Trophoblast cell (in vitro differentiated cells and primary cell): ENCODE measurements at regions not wholly inside any gene's neighbourhood (a gene's known extent, or its start where the extent isn't known, plus 50 kb on each side); places are given as distances from the start of the nearest gene placed in this dataset.

Experiments used
- DNase-seq, 2 donors: peaks; one replicate each; pipeline ENCODE4 v3.0.0-alpha.2; 2016
- H2AFZ ChIP-seq: 2 replicates; pipeline ENCODE4 v1.6.1; 2013; ENCODE audit warnings: low read length, moderate library complexity, mild to moderate bottlenecking; ENCODE audit not compliant: insufficient read depth, poor library complexity
- H2AK5ac ChIP-seq: 2 replicates; pipeline ENCODE4 v1.6.1; 2013; ENCODE audit warnings: mild to moderate bottlenecking, low read length
- H2BK120ac ChIP-seq: 2 replicates; pipeline ENCODE4 v1.6.1; 2013; ENCODE audit warnings: low read length, mild to moderate bottlenecking, moderate library complexity; ENCODE audit not compliant: insufficient read depth, poor library complexity
- H2BK12ac ChIP-seq: 2 replicates; pipeline ENCODE4 v1.6.1; 2013; ENCODE audit warnings: mild to moderate bottlenecking, low read length, moderate library complexity
- H2BK5ac ChIP-seq: 2 replicates; pipeline ENCODE4 v1.6.1; 2013; ENCODE audit warnings: low read length, low read depth, moderate library complexity, mild to moderate bottlenecking; ENCODE audit not compliant: poor library complexity
- H3K14ac ChIP-seq: 2 replicates; pipeline ENCODE4 v1.6.1; 2013; ENCODE audit warnings: mild to moderate bottlenecking, low read length
- H3K18ac ChIP-seq: 2 replicates; pipeline ENCODE4 v1.6.1; 2013; ENCODE audit warnings: mild to moderate bottlenecking, low read length
- H3K23ac ChIP-seq: 2 replicates; pipeline ENCODE4 v1.6.1; 2013; ENCODE audit warnings: low read length
- H3K27ac ChIP-seq: 2 replicates; pipeline ENCODE4 v1.5.1; 2013; ENCODE audit warnings: low read depth, mild to moderate bottlenecking, inconsistent platforms, low read length, moderate library complexity
- H3K27me3 ChIP-seq: 2 replicates; pipeline ENCODE4 v1.6.1; 2013; ENCODE audit warnings: inconsistent platforms, mild to moderate bottlenecking, low read length, moderate library complexity; ENCODE audit not compliant: insufficient read depth
- H3K36me3 ChIP-seq, 2 experiments: 1 replicate in 1 of 2; 2 replicates in 1 of 2; pipeline ENCODE4 v1.6.1; 2013; ENCODE audit warnings: low read length in 2 of 2, mild to moderate bottlenecking in 2 of 2, moderate library complexity in 1 of 2; ENCODE audit not compliant: insufficient read depth in 2 of 2, control insufficient read depth in 1 of 2
- H3K4ac ChIP-seq: 2 replicates; pipeline ENCODE4 v1.6.1; 2013; ENCODE audit warnings: low read depth, mild to moderate bottlenecking, low read length, moderate library complexity
- H3K4me1 ChIP-seq, 2 experiments: 1 replicate in 1 of 2; 2 replicates in 1 of 2; pipeline ENCODE4 v1.6.1; 2013; ENCODE audit warnings: low read length in 2 of 2, mild to moderate bottlenecking in 2 of 2, moderate library complexity in 1 of 2; ENCODE audit not compliant: insufficient read depth in 2 of 2, control insufficient read depth in 1 of 2
- H3K4me2 ChIP-seq: 2 replicates; pipeline ENCODE4 v1.6.1; 2013; ENCODE audit warnings: inconsistent platforms, mild to moderate bottlenecking, low read length, moderate library complexity
- H3K4me3 ChIP-seq: 2 replicates; pipeline ENCODE4 v1.5.1; 2013; ENCODE audit warnings: mild to moderate bottlenecking, low read depth, low read length, inconsistent platforms
- H3K79me1 ChIP-seq: one replicate; pipeline ENCODE4 v1.6.1; 2013; ENCODE audit warnings: low read length
- H3K79me2 ChIP-seq: 2 replicates; pipeline ENCODE4 v1.6.1; 2013; ENCODE audit warnings: low read length, mild to moderate bottlenecking; ENCODE audit not compliant: control insufficient read depth, insufficient read depth, poor library complexity
- H3K9ac ChIP-seq: 2 replicates; pipeline ENCODE4 v1.6.1; 2013; ENCODE audit warnings: mild to moderate bottlenecking, low read length
- H3K9me3 ChIP-seq: 2 replicates; pipeline ENCODE4 v1.6.1; 2013; ENCODE audit warnings: low read depth, mild to moderate bottlenecking, control low read depth, inconsistent platforms, low read length; ENCODE audit not compliant: insufficient read depth
- H4K12ac ChIP-seq: 2 replicates; pipeline ENCODE4 v1.6.1; 2013; ENCODE audit warnings: low read depth, mild to moderate bottlenecking, low read length, moderate library complexity
- H4K8ac ChIP-seq: 2 replicates; pipeline ENCODE4 v1.6.1; 2013; ENCODE audit warnings: low read depth, mild to moderate bottlenecking, low read length, moderate library complexity
- H4K91ac ChIP-seq: one replicate; pipeline ENCODE4 v1.6.1; 2013; ENCODE audit warnings: low read depth, mild to moderate bottlenecking, low read length, moderate library complexity
- WGBS: extraction: QIAGEN DNeasy Blood & Tissue Kit; methylation state at CpG from one replicate; pipeline ENCODE4 v1.1.7; 2013; ENCODE audit warnings: missing lambda C conversion rate; ENCODE audit not compliant: insufficient read length, insufficient coverage; ENCODE audit errors: extremely low coverage; 5-methylcytosine and 5-hydroxymethylcytosine counted together

- H2AFZ ChIP-seq, result no peak overlapping the region
- no peak overlapping the region for H2BK120ac ChIP-seq
- WGBS, result no CpG with 5 or more reads among the region's 2 CpGs
- H3K79me1 ChIP-seq, result no peaks in the 10 kb centered on the region
- H3K27ac ChIP-seq, result no peak overlapping the region
- H2AK5ac ChIP-seq, result no peak overlapping the region
- H4K91ac ChIP-seq, result no peak overlapping the region
- H3K4me1 ChIP-seq, result peaks cover 0 to 8% of the 10 kb centered on the region in 2 experiments
- H2BK5ac ChIP-seq, result no peak overlapping the region
- H4K12ac ChIP-seq, result no peak overlapping the region
- H3K36me3 ChIP-seq, result no peaks in the 10 kb centered on the region
- H3K9ac ChIP-seq, result no peak overlapping the region
- no peak overlapping the region for H3K4ac ChIP-seq
- DNase-seq, result no peak
- H3K4me3 ChIP-seq, result no peak overlapping the region
- no peak overlapping the region for H2BK12ac ChIP-seq
- H3K4me2 ChIP-seq, result no peak overlapping the region
- no peaks in the 10 kb centered on the region for H3K79me2 ChIP-seq
- H3K27me3 ChIP-seq, result no peaks in the 10 kb centered on the region
- no peaks in the 10 kb centered on the region for H3K9me3 ChIP-seq
- H4K8ac ChIP-seq, result no peak overlapping the region
- no peak overlapping the region for H3K18ac ChIP-seq
- no peak overlapping the region for H3K14ac ChIP-seq
- no peak overlapping the region for H3K23ac ChIP-seq
Observed at GRCh38 chr12:46449856-46450255, 77.3 kb upstream of the SLC38A2 start.

DNA sequence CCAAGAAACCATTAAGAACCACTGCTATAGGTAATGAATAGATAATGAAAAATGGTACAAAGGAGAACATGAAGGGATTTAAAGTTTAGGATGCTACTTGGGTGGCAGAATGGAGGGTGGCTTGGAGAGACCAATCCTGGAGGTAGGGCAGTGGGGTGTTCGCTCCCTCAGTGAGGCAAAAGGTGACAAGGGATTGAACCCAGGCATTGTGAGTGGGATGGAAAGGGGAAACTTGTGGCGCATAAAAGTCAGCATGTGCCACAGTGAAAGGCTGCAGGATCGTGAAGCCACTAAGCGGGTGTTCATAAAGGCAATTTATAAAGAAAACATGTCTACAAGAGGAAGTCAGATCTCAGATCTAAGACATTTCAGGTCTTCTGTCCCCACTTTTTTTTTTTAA is 76.7 kb upstream of the SLC38A2 start:
- no CpG with 5 or more reads among the region's 4 CpGs for WGBS
- H3K9me3 ChIP-seq, result no peaks in the 10 kb centered on the region
- no peak overlapping the region for H4K8ac ChIP-seq
- H2AFZ ChIP-seq, result no peak overlapping the region
- H3K36me3 ChIP-seq, result no peaks in the 10 kb centered on the region
- H2AK5ac ChIP-seq, result peak overlapping the region; percentile 75
- H3K4me1 ChIP-seq, result peaks cover 0 to 8% of the 10 kb centered on the region in 2 experiments
- no peak overlapping the region for H3K27ac ChIP-seq
- H3K4me3 ChIP-seq, result no peak overlapping the region
- no peak overlapping the region for H3K18ac ChIP-seq
- H4K91ac ChIP-seq, result no peak overlapping the region
- H3K79me2 ChIP-seq, result no peaks in the 10 kb centered on the region
- H3K27me3 ChIP-seq, result no peaks in the 10 kb centered on the region
- no peak overlapping the region for H3K4me2 ChIP-seq
- no peak overlapping the region for H2BK12ac ChIP-seq
- H4K12ac ChIP-seq, result no peak overlapping the region
- H3K14ac ChIP-seq, result no peak overlapping the region
- no peak overlapping the region for H2BK120ac ChIP-seq
- no peaks in the 10 kb centered on the region for H3K79me1 ChIP-seq
- H3K9ac ChIP-seq, result no peak overlapping the region
- no peak overlapping the region for H3K4ac ChIP-seq
- H2BK5ac ChIP-seq, result no peak overlapping the region
- no peak overlapping the region for H3K23ac ChIP-seq
- DNase-seq, result no peak

DNA sequence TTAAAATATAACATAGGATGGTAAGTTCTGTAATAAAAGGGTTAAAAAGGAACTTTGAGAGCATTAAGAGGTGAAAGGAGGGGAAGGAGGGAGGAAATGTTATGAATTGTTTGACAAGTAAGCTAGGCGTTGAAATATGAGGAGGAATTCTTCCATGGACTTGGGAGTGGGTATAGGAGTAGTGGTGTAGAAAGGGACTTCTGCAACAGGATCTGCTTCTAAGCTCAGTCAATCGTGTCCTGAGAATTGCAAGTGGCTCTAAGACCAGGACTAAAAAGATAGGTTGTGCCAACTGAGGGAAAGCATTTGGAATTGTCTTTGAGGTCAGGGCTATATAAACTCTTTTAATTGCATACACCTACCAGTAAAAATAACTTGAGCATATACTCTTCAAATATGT is 74.1 kb upstream of the SLC38A2 start:
- Histone ChIP-seq H2AK5ac (no peak overlapping the region), H2AFZ (no peak overlapping the region), H4K91ac (no peak overlapping the region), H3K4ac (no peak overlapping the region), H3K79me1 (no peaks in the 10 kb centered on the region), H3K4me3 (no peak overlapping the region), H3K79me2 (no peaks in the 10 kb centered on the region), H3K27ac (no peak overlapping the region), H2BK12ac (no peak overlapping the region), H2BK120ac (no peak overlapping the region), H3K36me3 (no peaks in the 10 kb centered on the region), H3K4me1 (peaks cover 0 to 5% of the 10 kb centered on the region in 2 experiments), H3K9me3 (no peaks in the 10 kb centered on the region), H3K4me2 (no peak overlapping the region), H3K18ac (no peak overlapping the region), H4K8ac (no peak overlapping the region), H4K12ac (no peak overlapping the region), H2BK5ac (no peak overlapping the region), H3K27me3 (no peaks in the 10 kb centered on the region), H3K9ac (no peak overlapping the region), H3K23ac (no peak overlapping the region), H3K14ac (no peak overlapping the region)
- DNase-seq, result no peak
- 100% methylated on average over 1 of the region's 2 CpGs for WGBS

DNA sequence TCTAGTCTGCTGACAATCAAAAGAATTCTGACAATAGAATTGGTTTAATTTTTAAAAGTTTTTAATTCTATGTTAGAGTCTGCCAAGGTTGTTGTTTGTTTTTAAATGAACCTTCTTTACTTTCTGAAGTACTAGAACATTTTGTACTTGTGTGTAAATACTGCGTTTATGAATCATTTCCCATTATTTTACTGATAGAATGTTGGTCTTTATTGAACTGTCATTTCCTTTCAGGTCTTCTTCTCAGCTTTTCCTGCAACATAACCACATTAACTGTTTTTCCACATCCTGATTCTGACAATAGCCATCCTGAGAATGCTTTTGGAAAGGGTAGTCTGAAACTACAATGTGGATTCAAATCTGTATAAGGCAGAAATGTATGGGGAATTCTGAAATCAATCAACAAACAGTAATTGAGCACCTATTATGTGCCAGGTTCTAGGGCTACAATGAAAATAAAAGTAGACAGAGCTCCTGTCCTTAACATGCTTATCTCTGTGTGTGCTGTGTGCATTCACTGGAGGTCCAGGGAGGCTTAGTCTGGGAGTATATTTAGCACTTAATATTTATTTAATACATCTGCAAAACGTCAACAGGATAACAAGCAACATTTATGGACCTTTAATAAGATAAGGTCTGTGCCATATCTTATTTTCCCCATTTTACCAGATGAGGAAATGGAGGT is 73.1 kb upstream of the SLC38A2 start:
- Histone ChIP-seq H3K9ac (no peak overlapping the region), H3K79me1 (no peaks in the 10 kb centered on the region), H3K79me2 (no peaks in the 10 kb centered on the region), H4K12ac (no peak overlapping the region), H3K4ac (no peak overlapping the region), H3K36me3 (no peaks in the 10 kb centered on the region), H2BK12ac (no peak overlapping the region), H2AK5ac (no peak overlapping the region), H3K9me3 (no peaks in the 10 kb centered on the region), H3K14ac (no peak overlapping the region), H3K27me3 (no peaks in the 10 kb centered on the region), H3K18ac (no peak overlapping the region), H3K23ac (no peak overlapping the region), H2AFZ (no peak overlapping the region), H3K27ac (no peak overlapping the region), H2BK120ac (no peak overlapping the region), H3K4me1 (peaks cover 0 to 5% of the 10 kb centered on the region in 2 experiments), H2BK5ac (no peak overlapping the region), H4K8ac (no peak overlapping the region), H3K4me3 (no peak overlapping the region), H4K91ac (no peak overlapping the region), H3K4me2 (no peak overlapping the region)
- no CpG with 5 or more reads among the region's 2 CpGs for WGBS
- no peak for DNase-seq
